ENCODE measurements at regions not wholly inside any gene's neighbourhood (a gene's known extent, or its start where the extent isn't known, plus 50 kb on each side); places are given as distances from the start of the nearest gene placed in this dataset.

- H3K9me3 ChIP-seq (replicated peaks; ENCODE audit: control insufficient read depth, insufficient read depth, low read length) = no peaks in the 10 kb centered on the region
- TF ChIP-seq GATA2 (IDR thresholded peaks at IDR 0.05; ENCODE audit: insufficient read depth, insufficient read length, low read depth, low read length) = no peak
- no peak for TF ChIP-seq JUN (IDR thresholded peaks at IDR 0.05; ENCODE audit: borderline replicate concordance, insufficient read depth, insufficient read length, low read depth)
- TF ChIP-seq CTCF (IDR thresholded peaks at IDR 0.05; ENCODE audit: extremely low read depth in 1 of 2, insufficient read depth in 1 of 2, low read depth in 1 of 2, low read length in 2 of 2) = no peak
- TF ChIP-seq FOS (IDR thresholded peaks at IDR 0.05; ENCODE audit: borderline replicate concordance, insufficient read depth, low read length) = no peak
- TF ChIP-seq POLR2AphosphoS5 (IDR thresholded peaks at IDR 0.05; ENCODE audit: insufficient read depth, low read depth, low read length) = no peak
- no peak for TF ChIP-seq MAX (IDR thresholded peaks at IDR 0.05; ENCODE audit: insufficient read depth, insufficient read length)
- TF ChIP-seq EZH2 (IDR thresholded peaks at IDR 0.05; ENCODE audit: borderline replicate concordance, low read depth, low read length, severe bottlenecking) = no peak
- TF ChIP-seq MYC (IDR thresholded peaks at IDR 0.05; ENCODE audit: low read depth, low read length) = no peak
- no peak for TF ChIP-seq POLR2A (IDR thresholded peaks at IDR 0.05; ENCODE audit: low read depth, low read length)
- no peak overlapping the region for H3K4me3 ChIP-seq (replicated peaks in 1 of 3; ENCODE audit: insufficient read depth in 1 of 3, low read depth in 1 of 3, low read length in 3 of 3)
- ChIA-PET CTCF (no interaction called here), POLR2A (no interaction called here)
- H2AFZ ChIP-seq (ENCODE audit: low read depth, low read length) = no peak overlapping the region
- H3K36me3 ChIP-seq (ENCODE audit: control insufficient read depth in 2 of 2, extremely low read depth in 1 of 2, insufficient read depth in 2 of 2, low read length in 2 of 2) = no peaks in the 10 kb centered on the region
- no peaks in the 10 kb centered on the region for H3K27me3 ChIP-seq (ENCODE audit: control insufficient read depth in 2 of 2, insufficient read depth in 2 of 2, low read length in 2 of 2)
- no peaks in the 10 kb centered on the region for H4K20me1 ChIP-seq (replicated peaks; ENCODE audit: control insufficient read depth, extremely low read depth, insufficient read depth, low read length)
- no peak overlapping the region for H3K27ac ChIP-seq (ENCODE audit: insufficient read depth, low read depth, low read length)
- DNase-seq (ENCODE audit: low read depth, low spot score) (no peak), FAIRE-seq (no peak)
- no peak overlapping the region for H3K4me2 ChIP-seq (ENCODE audit: insufficient read depth, low read length)
- no TSS peak for BruUV-seq (replicated peaks)
- no peak overlapping the region for H3K9ac ChIP-seq (replicated peaks; ENCODE audit: extremely low read depth, insufficient read depth, low read length)
- no peaks in the 10 kb centered on the region for H3K4me1 ChIP-seq (ENCODE audit: control insufficient read depth, extremely low read depth, insufficient read depth, low read length)
- dilution Hi-C loops (cut with MboI; ENCODE audit: extremely low pct_ligation_motif_present, low sequenced_read_pairs) = no loop called here
- H3K79me2 ChIP-seq (ENCODE audit: control insufficient read depth, insufficient read depth, low read length) = no peaks in the 10 kb centered on the region
- intact Hi-C loops (cut with micrococcal nuclease) = no loop called here
- H3K9me1 ChIP-seq (replicated peaks; ENCODE audit: control insufficient read depth, extremely low read depth, insufficient read depth, low read length) = no peaks in the 10 kb centered on the region
Observed at GRCh38 chr4:84224522-84224921, 274.6 kb downstream of the NKX6-1 start.
